SK-N-SH (cell line): ENCODE measurements at regions not wholly inside any gene's neighbourhood (a gene's known extent, or its start where the extent isn't known, plus 50 kb on each side); places are given as distances from the start of the nearest gene placed in this dataset.

Experiments used
- CHD2 ChIP-seq: fragments of 150-350 bp; IDR thresholded peaks from 2 replicates; pipeline ENCODE4 v1.6.1; 2018; ENCODE audit warnings: low read length; ENCODE audit not compliant: partially characterized antibody
- EP300 ChIP-seq, 2 experiments: IDR thresholded peaks; 2 replicates each; pipeline versions ENCODE4 v1.4.0 to v1.6.1; 2012; ENCODE audit warnings: borderline replicate concordance in 1 of 2, low read depth in 1 of 2, low read length in 1 of 2
- EZH2phosphoT487 ChIP-seq: fragments of 200-600 bp; sonication (generic); IDR thresholded peaks from 2 replicates; pipeline ENCODE4 v1.6.1; 2017; ENCODE audit warnings: low read depth, mixed run types, mild to moderate bottlenecking, antibody characterized with exemption, moderate library complexity, borderline replicate concordance
- FOSL2 ChIP-seq: IDR thresholded peaks from 2 replicates; pipeline ENCODE4 v1.4.0; 2012; ENCODE audit warnings: low read depth, mild to moderate bottlenecking, moderate library complexity, borderline replicate concordance
- GATA2 ChIP-seq: sonication (generic); formaldehyde crosslinking; IDR thresholded peaks from 2 replicates; pipeline ENCODE4 v1.5.0; 2020; ENCODE audit warnings: mild to moderate bottlenecking, missing genetic modification reagents
- JUND ChIP-seq: IDR thresholded peaks from 2 replicates; pipeline ENCODE4 v1.4.0; 2012
- POLR2AphosphoS5 ChIP-seq: IDR thresholded peaks from 2 replicates; pipeline ENCODE4 v1.6.1; 2012; ENCODE audit warnings: low read depth, low read length
- REST ChIP-seq: IDR thresholded peaks from 2 replicates; pipeline ENCODE4 v1.6.1; 2012; ENCODE audit warnings: mild to moderate bottlenecking, low read depth, low read length, moderate library complexity
- RFX5 ChIP-seq: IDR thresholded peaks from 2 replicates; pipeline ENCODE4 v1.6.1; 2012; ENCODE audit warnings: mild to moderate bottlenecking, improper control_type of control experiment, low read length
- RXRA ChIP-seq: IDR thresholded peaks from 2 replicates; pipeline ENCODE4 v1.4.0; 2012; ENCODE audit warnings: low read depth, mild to moderate bottlenecking, borderline replicate concordance
- SMC3 ChIP-seq: IDR thresholded peaks from 2 replicates; pipeline ENCODE4 v1.6.1; 2012; ENCODE audit warnings: low read depth, low read length, improper control_type of control experiment
- TEAD4 ChIP-seq: IDR thresholded peaks from 2 replicates; pipeline ENCODE4 v1.4.0; 2012; ENCODE audit warnings: mild to moderate bottlenecking, borderline replicate concordance; ENCODE audit not compliant: insufficient read depth
- TF ChIP-seq, protein P1 (sequence below): fragments of 200-600 bp; sonication (generic); IDR thresholded peaks from 2 replicates; pipeline ENCODE4 v1.6.1; 2017; ENCODE audit warnings: antibody characterized with exemption, mild to moderate bottlenecking, moderate library complexity
- TF ChIP-seq, protein P2 (sequence below): IDR thresholded peaks from 2 replicates; pipeline ENCODE4 v1.4.0; 2012; ENCODE audit warnings: low read depth

GRCh38 chr2:144959416-144959815, 439.5 kb upstream of the ZEB2 start:
- TF ChIP-seq SMC3 (no peak), EP300 (IDR thresholded peaks at IDR 0.05; ENCODE audit: borderline replicate concordance in 1 of 2, low read depth in 1 of 2, low read length in 1 of 2) (no peak), CHD2 (no peak), REST (no peak), JUND (no peak), RFX5 (no peak), EZH2phosphoT487 (no peak), RXRA (no peak), FOSL2 (no peak), POLR2AphosphoS5 (no peak), TEAD4 (no peak), GATA2 (CRISPR knock-in tag) (no peak)
- TF ChIP-seq, protein P1, sequence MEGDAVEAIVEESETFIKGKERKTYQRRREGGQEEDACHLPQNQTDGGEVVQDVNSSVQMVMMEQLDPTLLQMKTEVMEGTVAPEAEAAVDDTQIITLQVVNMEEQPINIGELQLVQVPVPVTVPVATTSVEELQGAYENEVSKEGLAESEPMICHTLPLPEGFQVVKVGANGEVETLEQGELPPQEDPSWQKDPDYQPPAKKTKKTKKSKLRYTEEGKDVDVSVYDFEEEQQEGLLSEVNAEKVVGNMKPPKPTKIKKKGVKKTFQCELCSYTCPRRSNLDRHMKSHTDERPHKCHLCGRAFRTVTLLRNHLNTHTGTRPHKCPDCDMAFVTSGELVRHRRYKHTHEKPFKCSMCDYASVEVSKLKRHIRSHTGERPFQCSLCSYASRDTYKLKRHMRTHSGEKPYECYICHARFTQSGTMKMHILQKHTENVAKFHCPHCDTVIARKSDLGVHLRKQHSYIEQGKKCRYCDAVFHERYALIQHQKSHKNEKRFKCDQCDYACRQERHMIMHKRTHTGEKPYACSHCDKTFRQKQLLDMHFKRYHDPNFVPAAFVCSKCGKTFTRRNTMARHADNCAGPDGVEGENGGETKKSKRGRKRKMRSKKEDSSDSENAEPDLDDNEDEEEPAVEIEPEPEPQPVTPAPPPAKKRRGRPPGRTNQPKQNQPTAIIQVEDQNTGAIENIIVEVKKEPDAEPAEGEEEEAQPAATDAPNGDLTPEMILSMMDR: no peak
- TF ChIP-seq, protein P2, sequence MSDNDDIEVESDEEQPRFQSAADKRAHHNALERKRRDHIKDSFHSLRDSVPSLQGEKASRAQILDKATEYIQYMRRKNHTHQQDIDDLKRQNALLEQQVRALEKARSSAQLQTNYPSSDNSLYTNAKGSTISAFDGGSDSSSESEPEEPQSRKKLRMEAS: no peak
